H1 (cell line): ENCODE measurements at regions not wholly inside any gene's neighbourhood (a gene's known extent, or its start where the extent isn't known, plus 50 kb on each side); places are given as distances from the start of the nearest gene placed in this dataset.

Experiments used
- E2F6 ChIP-seq: IDR thresholded peaks from 2 replicates; pipeline ENCODE4 v1.6.1; 2012; ENCODE audit warnings: inconsistent platforms
- EZH2 ChIP-seq: fragments of 200-600 bp; sonication (generic); IDR thresholded peaks from 2 replicates; pipeline ENCODE4 v1.7.1; 2012; ENCODE audit warnings: low read depth, mild to moderate bottlenecking, moderate library complexity, low read length, inconsistent platforms; ENCODE audit not compliant: severe bottlenecking
- NRF1 ChIP-seq: IDR thresholded peaks from 2 replicates; pipeline ENCODE4 v1.6.1; 2011; ENCODE audit warnings: mild to moderate bottlenecking, low read depth, low read length, improper control_type of control experiment
- RAD21 ChIP-seq, 2 experiments: IDR thresholded peaks in 1 of 2; conservative IDR thresholded peaks in 1 of 2; 2 replicates each; pipeline ENCODE4 v1.6.1; 2011; ENCODE audit warnings: low read depth in 2 of 2, low read length in 2 of 2, improper control_type of control experiment in 1 of 2, inconsistent platforms in 1 of 2, mild to moderate bottlenecking in 1 of 2, moderate library complexity in 1 of 2
- SP1 ChIP-seq: IDR thresholded peaks from 2 replicates; pipeline ENCODE4 v1.6.1; 2011; ENCODE audit warnings: low read depth, low read length
- YY1 ChIP-seq: IDR thresholded peaks from 2 replicates; pipeline ENCODE4 v1.6.1; 2011; ENCODE audit warnings: low read depth, mild to moderate bottlenecking, low read length

GRCh38 chr21:39082656-39083376, 100.4 kb downstream of the PSMG1 start (continued):
- TF ChIP-seq EZH2, result no peak
- TF ChIP-seq RAD21 (IDR thresholded peaks at IDR 0.05 in 1 of 2, conservative IDR thresholded peaks at IDR 0.05 in 1 of 2; ENCODE audit: low read depth in 2 of 2, low read length in 2 of 2), result peak in 1 of 2 experiments; percentile 17; a peak in 2 of 4 replicates
- 0 out of 2 replicates have a peak, but pooled peaks have one; percentile 19 for TF ChIP-seq NRF1
- TF ChIP-seq SP1, result 0 out of 2 replicates have a peak, but pooled peaks have one; percentile 36
- TF ChIP-seq E2F6, result 0 out of 2 replicates have a peak, but pooled peaks have one; percentile 36
- no peak for TF ChIP-seq YY1
